ENCODE measurements at regions not wholly inside any gene's neighbourhood (a gene's known extent, or its start where the extent isn't known, plus 50 kb on each side); places are given as distances from the start of the nearest gene placed in this dataset.

GRCh38 chr15:89399238-89400115, 64.9 kb upstream of the POLG start:
- DNase-seq (ENCODE audit: low read depth, low spot score), result peak; percentile 49

DNA sequence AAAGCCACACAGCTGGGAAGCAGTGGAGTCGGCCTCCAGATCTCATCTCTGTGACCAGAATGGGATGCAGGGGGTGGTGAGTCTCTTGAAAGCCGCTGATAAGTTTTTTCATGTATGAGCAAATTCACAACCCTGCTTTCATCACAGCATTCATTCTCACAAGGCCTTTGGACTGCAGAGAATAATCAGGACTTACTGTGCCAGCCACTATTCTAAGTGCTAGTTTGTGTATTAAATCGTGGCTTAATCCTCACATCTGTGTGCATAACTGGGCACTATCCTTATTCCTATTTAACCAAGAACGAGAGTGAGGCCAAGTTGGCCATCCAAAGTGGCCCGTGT, 64.2 kb upstream of the POLG start:
- no peak for DNase-seq (ENCODE audit: low read depth, low spot score)

GRCh38 chr15:89397653-89398023, 63.0 kb upstream of the POLG start:
- DNase-seq (ENCODE audit: low read depth, low spot score), result no peak

DNA sequence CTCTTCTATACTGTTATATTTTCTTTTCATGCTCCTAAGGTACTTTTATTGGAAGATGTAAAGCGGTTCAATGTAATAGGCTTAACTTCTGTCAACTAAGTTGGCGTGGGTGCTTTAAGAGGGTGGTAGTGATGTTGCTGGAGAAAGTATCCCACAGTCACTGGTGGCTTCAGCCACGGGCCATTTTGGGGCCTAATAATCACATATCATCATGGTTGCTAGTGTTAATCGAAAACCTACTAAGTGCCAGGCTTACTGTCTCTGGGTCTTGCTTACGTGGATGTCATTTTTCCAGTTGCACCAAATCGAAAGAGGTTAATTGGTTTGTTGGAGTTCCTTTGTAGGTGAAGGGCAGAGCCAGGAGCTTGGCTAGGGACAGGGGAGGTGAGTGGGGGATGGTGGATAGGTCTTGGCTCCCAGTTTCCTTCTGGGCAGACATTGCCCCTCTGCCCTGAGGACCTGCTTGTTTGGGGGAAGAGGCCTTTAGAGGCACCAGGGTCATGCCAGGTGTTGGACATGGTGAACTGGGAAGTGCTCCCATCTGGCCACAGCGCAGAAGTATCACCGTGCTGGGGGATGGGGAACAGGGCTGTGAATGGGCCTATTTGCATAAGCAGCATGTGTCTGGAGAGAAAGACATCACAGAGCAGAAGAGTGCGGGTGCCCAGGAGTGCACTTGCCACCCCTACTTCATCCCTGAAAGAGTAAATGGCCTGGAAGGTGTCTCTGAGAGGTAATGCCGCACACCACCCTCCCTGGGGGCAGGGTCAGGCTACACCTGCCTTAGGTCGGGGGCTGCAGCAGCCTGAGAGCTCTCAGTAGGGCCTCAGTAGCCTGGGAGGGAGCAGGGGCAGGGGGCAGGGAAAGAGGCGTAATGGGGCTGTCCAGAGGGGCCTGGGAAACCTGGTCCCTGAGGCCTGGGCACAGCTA, 62.4 kb upstream of the POLG start:
- DNase-seq (ENCODE audit: low read depth, low spot score), result no peak

DNA sequence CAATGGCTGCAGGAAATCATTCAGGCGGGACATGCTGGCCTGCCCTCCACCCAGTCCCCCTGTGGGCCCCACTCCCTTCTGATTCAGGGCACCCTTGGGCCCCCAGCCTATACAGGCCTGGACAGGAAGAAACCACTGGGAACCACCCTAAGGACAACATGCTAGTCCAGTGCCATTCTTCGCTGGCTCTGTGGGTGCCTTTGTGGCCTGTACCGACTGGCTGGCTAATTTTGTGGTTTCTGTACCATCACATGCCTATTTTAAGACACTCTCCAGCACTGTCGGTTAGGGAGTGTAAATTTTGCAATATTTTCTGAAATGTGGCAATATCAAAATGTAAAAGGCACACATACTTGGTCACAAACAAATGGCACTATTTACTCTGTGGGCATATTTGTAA, 61.4 kb upstream of the POLG start:
- no peak for DNase-seq (ENCODE audit: low read depth, low spot score)

GRCh38 chr15:89395461-89395871, 60.8 kb upstream of the POLG start:
- DNase-seq (ENCODE audit: low read depth, low spot score), result no peak

DNA sequence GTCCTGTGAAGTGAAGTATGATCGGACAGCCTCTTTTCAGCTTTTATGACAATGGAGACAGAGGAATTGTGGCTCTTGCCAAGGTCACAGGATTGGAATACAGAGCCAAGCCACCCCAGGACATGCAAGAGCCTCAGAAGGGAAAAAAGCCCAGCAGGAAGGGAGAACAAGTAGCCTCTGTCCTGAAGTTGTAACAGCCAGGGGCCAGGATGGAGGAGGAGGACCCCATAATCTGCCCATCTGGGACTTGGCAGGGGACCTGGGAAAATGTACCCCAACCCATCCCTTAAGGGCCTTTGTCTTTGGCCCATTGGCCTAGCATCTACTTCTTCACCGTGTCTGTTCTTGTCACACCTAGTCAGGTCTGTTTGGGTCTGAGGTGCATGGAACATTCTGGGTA, 60.4 kb upstream of the POLG start:
- no peak for DNase-seq (ENCODE audit: low read depth, low spot score)

DNA sequence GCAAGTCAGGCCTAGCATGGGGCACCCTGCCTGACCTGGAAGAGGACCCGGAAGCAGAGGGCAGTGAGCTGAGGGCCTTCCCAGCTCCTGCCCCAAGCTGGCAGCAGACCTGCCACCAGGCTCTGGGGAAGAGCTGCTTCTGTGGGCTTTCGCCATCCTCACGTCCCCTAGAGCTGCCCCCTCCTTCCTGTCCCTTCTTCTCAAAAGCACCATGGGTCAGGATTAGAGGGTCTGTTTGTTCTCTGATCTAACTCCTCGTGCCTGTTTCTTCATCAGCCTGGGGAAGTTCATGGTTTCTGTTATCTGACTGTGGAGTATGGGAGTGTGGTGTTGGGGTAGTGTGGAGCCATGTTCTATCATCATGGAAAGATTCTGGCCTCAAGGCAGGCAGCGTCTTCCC, 58.4 kb upstream of the POLG start:
- no peak for DNase-seq (ENCODE audit: low read depth, low spot score)

DNA sequence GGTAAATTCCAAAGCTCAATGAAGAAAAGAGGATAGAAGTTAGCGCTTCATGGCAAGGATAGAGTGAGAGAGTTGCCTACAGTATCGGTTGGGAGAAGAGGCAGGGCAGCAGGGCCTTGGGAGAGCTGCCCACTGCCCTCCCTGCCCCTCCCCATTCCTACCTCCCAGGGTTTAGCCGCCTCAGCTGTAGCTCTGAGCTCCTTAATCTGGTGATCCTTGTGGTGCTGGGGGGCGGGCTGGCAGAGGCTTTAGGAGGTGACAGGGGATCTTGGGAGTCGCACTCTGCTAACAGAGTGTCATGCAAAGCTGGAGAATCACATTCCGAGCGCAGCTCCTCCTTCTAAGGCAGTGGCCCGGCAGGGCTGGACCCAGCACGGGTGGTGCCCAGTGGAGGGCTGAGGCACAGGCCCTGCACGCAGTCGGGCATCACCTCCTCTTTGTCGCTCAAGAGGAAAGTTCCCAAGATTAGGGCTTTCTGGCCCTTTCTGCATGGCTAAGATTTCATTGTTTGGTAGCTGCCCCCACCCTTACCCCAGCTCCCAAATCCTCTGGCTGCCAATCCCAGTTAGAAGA, 57.1 kb upstream of the POLG start:
- no peak for DNase-seq (ENCODE audit: low read depth, low spot score)

GRCh38 chr15:89389841-89390603, 55.4 kb upstream of the POLG start:
- DNase-seq (ENCODE audit: low read depth, low spot score), result no peak

DNA sequence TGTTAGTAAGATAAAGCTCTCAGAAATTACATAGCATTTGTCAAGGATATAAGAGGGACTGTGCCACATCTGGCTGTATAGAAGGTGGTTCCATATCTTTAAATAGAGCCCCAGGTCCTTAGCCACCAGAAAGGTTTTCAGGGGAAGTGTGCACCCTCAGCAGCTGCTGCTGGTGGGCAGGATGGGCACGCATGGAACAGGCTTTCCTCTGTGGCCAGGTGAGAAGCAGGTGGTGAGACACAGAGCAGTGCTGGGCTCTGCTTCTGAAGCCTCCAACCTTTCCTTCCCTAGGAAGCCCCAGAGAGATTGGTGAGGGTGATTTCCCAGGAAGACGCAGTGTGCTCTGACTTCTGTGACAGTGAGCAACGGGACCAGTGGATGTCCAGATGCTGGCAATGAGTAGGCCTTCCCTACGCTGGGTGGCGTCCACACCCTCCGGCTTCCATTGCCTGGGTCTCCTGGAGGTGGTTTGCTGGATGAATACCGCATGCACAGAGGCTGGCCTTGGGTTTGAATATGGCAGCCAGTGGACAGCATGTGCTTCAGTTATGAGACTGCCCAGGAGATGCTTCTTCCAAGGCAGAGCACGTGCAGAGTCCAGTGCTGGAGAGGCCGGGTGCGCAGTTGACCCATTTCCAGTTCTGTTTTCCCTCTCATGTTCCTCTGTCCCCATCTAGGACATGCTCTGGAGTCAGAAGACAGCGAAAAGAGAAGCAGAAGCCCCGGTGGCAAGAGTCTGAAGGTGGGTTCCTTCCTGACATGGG, 52.7 kb upstream of the POLG start:
- DNase-seq (ENCODE audit: low read depth, low spot score), result no peak

- DNase-seq (ENCODE audit: low read depth, low spot score), result no peak
Observed at GRCh38 chr15:89385596-89386331, 51.1 kb upstream of the POLG start.
